Tibial artery (tissue), 4 donors: ENCODE measurements at regions not wholly inside any gene's neighbourhood (a gene's known extent, or its start where the extent isn't known, plus 50 kb on each side); places are given as distances from the start of the nearest gene placed in this dataset.
"Not testable (repeated sequence)": the region's sequence is repeated elsewhere in the genome, so short reads cannot be mapped to it uniquely, and the experiment has no call there.

Experiments used
- DNase-seq, 2 donors: peaks; one replicate each; pipeline ENCODE4 v3.0.0-alpha.2; 2019
- H3K27ac ChIP-seq, 2 donors: fragments of 200-600 bp; sonication (generic) in 1 of 2; 1 replicate in 1 of 2; 2 replicates in 1 of 2; pipeline ENCODE4 v1.5.1; 2018 to 2019; ENCODE audit warnings: mild to moderate bottlenecking in 1 of 2
- H3K27me3 ChIP-seq, 2 donors: fragments of 200-600 bp; sonication (generic) in 1 of 2; one replicate each; pipeline versions ENCODE4 v1.5.1 to v1.6.0; 2016 to 2019
- H3K36me3 ChIP-seq, 3 donors: fragments of 200-600 bp; sonication (generic) in 2 of 3; one replicate each; pipeline ENCODE4 v1.5.1; 2016 to 2019; ENCODE audit warnings: mild to moderate bottlenecking in 2 of 3
- H3K4me1 ChIP-seq, 4 donors: fragments of 200-600 bp; sonication (generic) in 2 of 4; 1 replicate in 3 of 4; 2 replicates in 1 of 4; pipeline ENCODE4 v1.5.1; 2016 to 2019
- H3K4me3 ChIP-seq, 2 donors: fragments of 200-600 bp; sonication (generic) in 1 of 2; 1 replicate in 1 of 2; 2 replicates in 1 of 2; pipeline ENCODE4 v1.5.1; 2018 to 2019; ENCODE audit warnings: mild to moderate bottlenecking in 2 of 2
- H3K9me3 ChIP-seq, 3 donors: fragments of 200-600 bp; sonication (generic) in 1 of 3; one replicate each; pipeline ENCODE4 v1.5.1; 2016 to 2019
- intact Hi-C: fragments of 100-400 bp; cut with DNase I; formaldehyde crosslinking; loops from one replicate; pipeline ENCODE4 v1.15.0; 2023; ENCODE audit warnings: low total_unique reads
- TF ChIP-seq, protein P1 (sequence below), 2 experiments: fragments of 200-600 bp in 1 of 2; fragments of 450-650 bp in 1 of 2; IDR thresholded peaks; one replicate each; pipeline ENCODE4 v1.5.1; 2017 to 2019; ENCODE audit warnings: antibody characterized with exemption in 2 of 2, mild to moderate bottlenecking in 1 of 2, moderate library complexity in 1 of 2

DNA sequence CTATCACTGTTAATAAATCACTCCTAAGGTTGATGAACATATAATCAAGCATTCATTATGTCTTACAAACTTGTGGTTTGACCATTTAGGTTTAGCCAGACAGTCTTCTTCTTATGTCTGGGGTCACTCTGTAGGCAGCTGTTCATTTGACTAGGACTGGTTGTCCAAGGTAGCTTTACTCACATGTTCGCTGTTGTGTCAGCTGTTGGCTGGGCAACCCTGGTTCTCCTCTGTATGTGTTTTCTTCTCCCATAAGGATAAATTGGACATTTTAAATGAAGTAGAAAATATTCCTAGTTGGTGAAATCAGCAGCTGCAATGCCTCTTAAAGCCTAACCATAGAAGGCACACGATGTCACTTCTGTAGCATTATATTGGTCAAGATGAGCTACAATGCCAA is 635.1 kb downstream of the EPHA3 start:
- H3K9me3 ChIP-seq, result no peaks in the 10 kb centered on the region
- TF ChIP-seq, protein P1, sequence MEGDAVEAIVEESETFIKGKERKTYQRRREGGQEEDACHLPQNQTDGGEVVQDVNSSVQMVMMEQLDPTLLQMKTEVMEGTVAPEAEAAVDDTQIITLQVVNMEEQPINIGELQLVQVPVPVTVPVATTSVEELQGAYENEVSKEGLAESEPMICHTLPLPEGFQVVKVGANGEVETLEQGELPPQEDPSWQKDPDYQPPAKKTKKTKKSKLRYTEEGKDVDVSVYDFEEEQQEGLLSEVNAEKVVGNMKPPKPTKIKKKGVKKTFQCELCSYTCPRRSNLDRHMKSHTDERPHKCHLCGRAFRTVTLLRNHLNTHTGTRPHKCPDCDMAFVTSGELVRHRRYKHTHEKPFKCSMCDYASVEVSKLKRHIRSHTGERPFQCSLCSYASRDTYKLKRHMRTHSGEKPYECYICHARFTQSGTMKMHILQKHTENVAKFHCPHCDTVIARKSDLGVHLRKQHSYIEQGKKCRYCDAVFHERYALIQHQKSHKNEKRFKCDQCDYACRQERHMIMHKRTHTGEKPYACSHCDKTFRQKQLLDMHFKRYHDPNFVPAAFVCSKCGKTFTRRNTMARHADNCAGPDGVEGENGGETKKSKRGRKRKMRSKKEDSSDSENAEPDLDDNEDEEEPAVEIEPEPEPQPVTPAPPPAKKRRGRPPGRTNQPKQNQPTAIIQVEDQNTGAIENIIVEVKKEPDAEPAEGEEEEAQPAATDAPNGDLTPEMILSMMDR (IDR thresholded peaks at IDR 0.05), result no peak
- H3K27ac ChIP-seq, result no peak overlapping the region
- H3K27me3 ChIP-seq, result no peaks in the 10 kb centered on the region
- no peaks in the 10 kb centered on the region for H3K36me3 ChIP-seq
- H3K4me3 ChIP-seq, result no peak overlapping the region
- intact Hi-C loops, result no loop called here
- peaks cover 0 to 13% (median 0%) of the 10 kb centered on the region in 4 donors for H3K4me1 ChIP-seq
- DNase-seq, result no peak

DNA sequence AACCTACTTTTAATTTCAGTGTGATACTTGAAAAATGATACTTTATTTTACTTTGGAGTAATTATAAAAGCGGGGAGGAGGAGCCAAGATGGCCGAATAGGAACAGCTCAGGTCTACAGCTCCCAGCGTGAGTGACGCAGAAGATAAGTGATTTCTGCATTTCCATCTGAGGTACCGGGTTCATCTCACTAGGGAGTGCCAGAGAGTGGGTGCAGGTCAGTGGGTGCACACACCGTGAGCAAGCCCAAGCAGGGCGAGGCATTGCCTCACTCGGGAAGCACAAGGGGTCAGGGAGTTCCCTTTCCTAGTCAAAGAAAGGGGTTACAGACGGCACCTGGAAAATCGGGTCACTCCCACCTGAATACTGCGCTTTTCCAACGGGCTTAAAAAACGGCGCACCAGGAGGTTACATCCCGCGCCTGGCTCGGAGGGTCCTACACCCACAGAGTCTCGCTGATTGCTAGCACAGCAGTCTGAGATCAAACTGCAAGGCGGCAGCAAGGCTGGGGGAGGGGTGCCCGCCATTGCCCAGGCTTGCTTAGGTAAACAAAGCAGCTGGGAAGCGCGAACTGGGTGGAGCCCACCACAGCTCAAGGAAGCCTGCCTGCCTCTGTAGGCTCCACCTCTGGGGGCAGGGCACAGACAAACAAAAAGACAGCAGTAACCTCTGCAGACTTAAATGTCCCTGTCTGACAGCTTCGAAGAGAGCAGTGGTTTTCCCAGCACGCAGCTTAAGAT is 640.3 kb downstream of the EPHA3 start:
- H3K27me3 ChIP-seq, H3K4me1 ChIP-seq, H3K9me3 ChIP-seq, intact Hi-C loops, H3K27ac ChIP-seq, H3K36me3 ChIP-seq, H3K4me3 ChIP-seq, DNase-seq: not testable (repeated sequence)

DNA sequence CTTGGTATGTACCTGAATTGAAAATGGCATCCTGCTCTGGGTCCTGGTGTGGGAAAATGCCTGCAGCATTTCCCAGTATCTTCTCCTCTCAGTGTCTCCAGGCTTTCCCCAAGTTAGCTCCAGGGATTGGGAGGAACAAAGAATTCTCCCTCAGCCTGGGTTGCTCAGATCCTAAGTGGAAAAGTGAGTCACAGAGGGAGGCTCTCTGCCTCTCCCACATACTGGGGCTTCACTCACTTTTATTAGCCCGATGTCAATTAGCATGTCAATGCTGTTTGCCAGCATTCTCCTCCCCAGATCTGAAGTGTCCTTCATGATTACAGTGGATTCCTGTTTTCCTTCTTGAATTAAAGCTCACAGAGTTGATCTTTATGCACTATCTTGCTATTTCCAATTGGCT is 655.0 kb downstream of the EPHA3 start:
- no peaks in the 10 kb centered on the region for H3K27me3 ChIP-seq
- no peak overlapping the region for H3K4me3 ChIP-seq
- H3K9me3 ChIP-seq, result peaks cover 0 to 3% (median 0%) of the 10 kb centered on the region in 3 donors
- TF ChIP-seq, protein P1 (IDR thresholded peaks at IDR 0.05), result no peak
- no peaks in the 10 kb centered on the region for H3K36me3 ChIP-seq
- peaks cover 0 to 12% (median 0%) of the 10 kb centered on the region in 4 donors for H3K4me1 ChIP-seq
- no peak overlapping the region for H3K27ac ChIP-seq
- intact Hi-C loops, result no loop called here
- DNase-seq, result no peak

DNA sequence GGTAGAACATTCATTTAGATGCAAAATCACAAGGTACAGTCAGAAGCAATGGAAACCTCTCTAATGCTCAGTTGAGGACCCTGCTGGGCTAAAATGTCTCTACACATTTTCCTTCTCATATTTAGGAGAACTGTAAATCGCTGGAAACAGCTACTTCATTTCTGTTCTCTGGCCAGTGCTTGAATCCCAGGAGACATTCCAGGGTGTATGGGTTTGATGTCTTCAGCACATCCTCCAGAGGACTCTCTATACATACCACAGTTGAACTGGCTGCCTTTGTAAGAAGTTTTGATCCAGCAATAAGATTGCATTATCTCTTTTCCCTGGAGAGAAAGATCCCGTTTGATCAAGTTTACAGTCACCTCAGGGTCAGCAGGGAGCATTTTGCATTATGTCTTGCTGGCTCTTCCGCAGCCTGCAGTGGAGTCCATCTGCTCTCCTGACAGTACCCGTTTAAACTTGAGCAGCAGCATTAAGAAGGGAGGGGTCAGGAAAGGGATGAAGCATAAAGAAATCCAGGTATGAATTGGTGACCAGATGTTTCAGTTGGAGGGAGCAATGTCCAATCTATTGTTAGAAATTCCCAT is 676.0 kb downstream of the EPHA3 start:
- DNase-seq, result no peak
- no peaks in the 10 kb centered on the region for H3K9me3 ChIP-seq
- no peaks in the 10 kb centered on the region for H3K36me3 ChIP-seq
- no peaks in the 10 kb centered on the region for H3K27me3 ChIP-seq
- H3K4me3 ChIP-seq, result no peak overlapping the region
- H3K27ac ChIP-seq, result no peak overlapping the region
- intact Hi-C loops, result no loop called here
- TF ChIP-seq, protein P1 (IDR thresholded peaks at IDR 0.05), result no peak
- no peaks in the 10 kb centered on the region for H3K4me1 ChIP-seq

DNA sequence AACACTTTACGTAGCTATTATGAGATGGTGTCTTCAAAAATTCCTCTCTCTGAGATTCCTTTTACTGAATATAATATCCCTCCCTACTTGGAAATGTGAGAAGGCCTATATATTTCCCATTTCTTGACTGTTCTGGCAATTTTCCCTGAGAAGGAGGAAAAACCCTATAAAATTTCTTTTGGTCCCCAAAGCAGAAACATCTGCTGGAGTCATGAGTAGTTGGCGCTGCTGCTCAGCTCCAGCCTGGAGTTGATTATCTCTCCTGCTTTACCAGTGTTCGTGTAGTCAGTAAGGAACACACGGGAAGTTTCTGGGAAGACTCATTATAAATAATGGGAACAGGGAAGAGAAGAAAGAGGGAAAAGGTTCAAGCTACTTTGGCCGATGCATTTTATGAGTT is 680.1 kb downstream of the EPHA3 start:
- Histone ChIP-seq H3K27ac (no peak overlapping the region), H3K4me1 (no peaks in the 10 kb centered on the region), H3K27me3 (no peaks in the 10 kb centered on the region), H3K9me3 (no peaks in the 10 kb centered on the region), H3K36me3 (no peaks in the 10 kb centered on the region), H3K4me3 (no peak overlapping the region)
- DNase-seq, result no peak
- intact Hi-C loops, result no loop called here
- TF ChIP-seq, protein P1 (IDR thresholded peaks at IDR 0.05), result no peak

DNA sequence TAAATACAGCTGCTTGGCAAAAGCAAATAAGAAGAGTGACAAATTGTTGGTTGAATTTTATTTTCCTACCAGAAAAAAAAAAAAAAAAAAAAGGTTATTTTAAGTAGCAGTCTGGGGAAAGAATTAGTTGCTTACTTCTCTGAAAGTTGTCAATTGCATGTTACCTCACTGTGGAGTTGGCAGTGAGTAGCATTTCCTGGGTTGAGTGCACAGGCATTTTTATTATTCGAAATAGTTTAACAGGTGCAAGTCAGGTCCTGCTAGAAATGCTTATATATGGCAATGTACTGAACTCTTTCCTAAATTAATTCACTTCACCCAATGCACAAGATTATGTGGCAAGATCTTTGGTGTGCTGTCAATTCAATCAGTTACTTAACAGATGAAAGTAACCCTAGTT is 680.6 kb downstream of the EPHA3 start:
- intact Hi-C loops, result no loop called here
- no peaks in the 10 kb centered on the region for H3K36me3 ChIP-seq
- H3K9me3 ChIP-seq, result no peaks in the 10 kb centered on the region
- H3K27me3 ChIP-seq, result no peaks in the 10 kb centered on the region
- H3K27ac ChIP-seq, result no peak overlapping the region
- no peak overlapping the region for H3K4me3 ChIP-seq
- no peaks in the 10 kb centered on the region for H3K4me1 ChIP-seq
- TF ChIP-seq, protein P1 (IDR thresholded peaks at IDR 0.05), result no peak
- no peak for DNase-seq
